Liver (tissue), 3 donors: ENCODE measurements at regions not wholly inside any gene's neighbourhood (a gene's known extent, or its start where the extent isn't known, plus 50 kb on each side); places are given as distances from the start of the nearest gene placed in this dataset.

Experiments used
- FOXA1 ChIP-seq: IDR thresholded peaks from 2 replicates; pipeline ENCODE4 v1.6.1; 2016; ENCODE audit warnings: antibody characterized with exemption
- JUND ChIP-seq, 2 donors: IDR thresholded peaks; 2 replicates each; pipeline ENCODE4 v1.6.1; 2016; ENCODE audit warnings: antibody characterized with exemption in 2 of 2
- NR2F2 ChIP-seq: IDR thresholded peaks from 2 replicates; pipeline ENCODE4 v1.6.1; 2016; ENCODE audit warnings: antibody characterized with exemption
- SP1 ChIP-seq: IDR thresholded peaks from 2 replicates; pipeline ENCODE4 v1.6.1; 2018; ENCODE audit warnings: antibody characterized with exemption, mild to moderate bottlenecking
- TAF1 ChIP-seq: conservative IDR thresholded peaks from 2 replicates; pipeline ENCODE4 v1.6.1; 2016; ENCODE audit warnings: antibody characterized with exemption, mild to moderate bottlenecking
- YY1 ChIP-seq: IDR thresholded peaks from 2 replicates; pipeline ENCODE4 v1.6.1; 2016; ENCODE audit warnings: antibody characterized with exemption, mild to moderate bottlenecking
- TF ChIP-seq, protein P1 (sequence below): fragments of 150-350 bp; IDR thresholded peaks from 2 replicates; pipeline ENCODE4 v1.5.1; 2017; ENCODE audit warnings: improper control_type of control experiment, low read depth, low read length; ENCODE audit not compliant: missing input control
- TF ChIP-seq, protein P2 (sequence below): IDR thresholded peaks from 2 replicates; pipeline ENCODE4 v1.6.1; 2016; ENCODE audit warnings: antibody characterized with exemption
- TF ChIP-seq, protein P3 (sequence below): IDR thresholded peaks from 2 replicates; pipeline ENCODE4 v1.6.1; 2016; ENCODE audit warnings: antibody characterized with exemption
- TF ChIP-seq, protein P4 (sequence below): IDR thresholded peaks from 2 replicates; pipeline ENCODE4 v1.6.1; 2016; ENCODE audit warnings: antibody characterized with exemption, mild to moderate bottlenecking
- TF ChIP-seq, protein P5 (sequence below): IDR thresholded peaks from 2 replicates; pipeline ENCODE4 v1.6.1; 2016; ENCODE audit warnings: antibody characterized with exemption
- donor health status: healthy.
- donor health status: healthy.

DNA sequence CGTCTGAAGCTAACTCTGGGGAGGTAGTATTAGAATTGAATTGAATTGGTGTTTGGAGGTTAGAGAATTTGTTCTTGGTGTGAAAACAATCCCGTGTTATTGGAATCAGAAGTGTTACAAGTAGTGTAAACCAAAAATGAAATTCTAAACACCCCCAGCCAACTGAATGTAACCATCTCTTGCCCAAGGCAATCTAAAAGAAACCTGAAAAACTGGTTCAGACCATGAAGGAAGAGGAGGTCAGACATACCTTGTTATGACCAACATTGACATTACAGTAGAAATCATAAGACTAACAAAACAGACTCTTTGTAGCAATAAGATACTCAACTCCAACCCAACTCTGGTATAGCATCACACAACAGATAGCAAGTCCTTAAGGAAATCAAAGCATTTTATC, 159.0 kb downstream of the TUSC1 start:
- TF ChIP-seq, protein P1, sequence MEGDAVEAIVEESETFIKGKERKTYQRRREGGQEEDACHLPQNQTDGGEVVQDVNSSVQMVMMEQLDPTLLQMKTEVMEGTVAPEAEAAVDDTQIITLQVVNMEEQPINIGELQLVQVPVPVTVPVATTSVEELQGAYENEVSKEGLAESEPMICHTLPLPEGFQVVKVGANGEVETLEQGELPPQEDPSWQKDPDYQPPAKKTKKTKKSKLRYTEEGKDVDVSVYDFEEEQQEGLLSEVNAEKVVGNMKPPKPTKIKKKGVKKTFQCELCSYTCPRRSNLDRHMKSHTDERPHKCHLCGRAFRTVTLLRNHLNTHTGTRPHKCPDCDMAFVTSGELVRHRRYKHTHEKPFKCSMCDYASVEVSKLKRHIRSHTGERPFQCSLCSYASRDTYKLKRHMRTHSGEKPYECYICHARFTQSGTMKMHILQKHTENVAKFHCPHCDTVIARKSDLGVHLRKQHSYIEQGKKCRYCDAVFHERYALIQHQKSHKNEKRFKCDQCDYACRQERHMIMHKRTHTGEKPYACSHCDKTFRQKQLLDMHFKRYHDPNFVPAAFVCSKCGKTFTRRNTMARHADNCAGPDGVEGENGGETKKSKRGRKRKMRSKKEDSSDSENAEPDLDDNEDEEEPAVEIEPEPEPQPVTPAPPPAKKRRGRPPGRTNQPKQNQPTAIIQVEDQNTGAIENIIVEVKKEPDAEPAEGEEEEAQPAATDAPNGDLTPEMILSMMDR, result no peak
- no peak for TF ChIP-seq SP1
- TF ChIP-seq YY1, result no peak
- TF ChIP-seq TAF1, result no peak
- TF ChIP-seq, protein P2, sequence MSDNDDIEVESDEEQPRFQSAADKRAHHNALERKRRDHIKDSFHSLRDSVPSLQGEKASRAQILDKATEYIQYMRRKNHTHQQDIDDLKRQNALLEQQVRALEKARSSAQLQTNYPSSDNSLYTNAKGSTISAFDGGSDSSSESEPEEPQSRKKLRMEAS, result no peak
- TF ChIP-seq JUND (IDR thresholded peaks at IDR 0.05), result no peak
- TF ChIP-seq, protein P3, sequence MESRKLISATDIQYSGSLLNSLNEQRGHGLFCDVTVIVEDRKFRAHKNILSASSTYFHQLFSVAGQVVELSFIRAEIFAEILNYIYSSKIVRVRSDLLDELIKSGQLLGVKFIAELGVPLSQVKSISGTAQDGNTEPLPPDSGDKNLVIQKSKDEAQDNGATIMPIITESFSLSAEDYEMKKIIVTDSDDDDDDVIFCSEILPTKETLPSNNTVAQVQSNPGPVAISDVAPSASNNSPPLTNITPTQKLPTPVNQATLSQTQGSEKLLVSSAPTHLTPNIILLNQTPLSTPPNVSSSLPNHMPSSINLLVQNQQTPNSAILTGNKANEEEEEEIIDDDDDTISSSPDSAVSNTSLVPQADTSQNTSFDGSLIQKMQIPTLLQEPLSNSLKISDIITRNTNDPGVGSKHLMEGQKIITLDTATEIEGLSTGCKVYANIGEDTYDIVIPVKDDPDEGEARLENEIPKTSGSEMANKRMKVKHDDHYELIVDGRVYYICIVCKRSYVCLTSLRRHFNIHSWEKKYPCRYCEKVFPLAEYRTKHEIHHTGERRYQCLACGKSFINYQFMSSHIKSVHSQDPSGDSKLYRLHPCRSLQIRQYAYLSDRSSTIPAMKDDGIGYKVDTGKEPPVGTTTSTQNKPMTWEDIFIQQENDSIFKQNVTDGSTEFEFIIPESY, result no peak
- TF ChIP-seq, protein P4, sequence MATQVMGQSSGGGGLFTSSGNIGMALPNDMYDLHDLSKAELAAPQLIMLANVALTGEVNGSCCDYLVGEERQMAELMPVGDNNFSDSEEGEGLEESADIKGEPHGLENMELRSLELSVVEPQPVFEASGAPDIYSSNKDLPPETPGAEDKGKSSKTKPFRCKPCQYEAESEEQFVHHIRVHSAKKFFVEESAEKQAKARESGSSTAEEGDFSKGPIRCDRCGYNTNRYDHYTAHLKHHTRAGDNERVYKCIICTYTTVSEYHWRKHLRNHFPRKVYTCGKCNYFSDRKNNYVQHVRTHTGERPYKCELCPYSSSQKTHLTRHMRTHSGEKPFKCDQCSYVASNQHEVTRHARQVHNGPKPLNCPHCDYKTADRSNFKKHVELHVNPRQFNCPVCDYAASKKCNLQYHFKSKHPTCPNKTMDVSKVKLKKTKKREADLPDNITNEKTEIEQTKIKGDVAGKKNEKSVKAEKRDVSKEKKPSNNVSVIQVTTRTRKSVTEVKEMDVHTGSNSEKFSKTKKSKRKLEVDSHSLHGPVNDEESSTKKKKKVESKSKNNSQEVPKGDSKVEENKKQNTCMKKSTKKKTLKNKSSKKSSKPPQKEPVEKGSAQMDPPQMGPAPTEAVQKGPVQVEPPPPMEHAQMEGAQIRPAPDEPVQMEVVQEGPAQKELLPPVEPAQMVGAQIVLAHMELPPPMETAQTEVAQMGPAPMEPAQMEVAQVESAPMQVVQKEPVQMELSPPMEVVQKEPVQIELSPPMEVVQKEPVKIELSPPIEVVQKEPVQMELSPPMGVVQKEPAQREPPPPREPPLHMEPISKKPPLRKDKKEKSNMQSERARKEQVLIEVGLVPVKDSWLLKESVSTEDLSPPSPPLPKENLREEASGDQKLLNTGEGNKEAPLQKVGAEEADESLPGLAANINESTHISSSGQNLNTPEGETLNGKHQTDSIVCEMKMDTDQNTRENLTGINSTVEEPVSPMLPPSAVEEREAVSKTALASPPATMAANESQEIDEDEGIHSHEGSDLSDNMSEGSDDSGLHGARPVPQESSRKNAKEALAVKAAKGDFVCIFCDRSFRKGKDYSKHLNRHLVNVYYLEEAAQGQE, result no peak
- TF ChIP-seq FOXA1, result no peak
- TF ChIP-seq NR2F2, result no peak
- TF ChIP-seq, protein P5, sequence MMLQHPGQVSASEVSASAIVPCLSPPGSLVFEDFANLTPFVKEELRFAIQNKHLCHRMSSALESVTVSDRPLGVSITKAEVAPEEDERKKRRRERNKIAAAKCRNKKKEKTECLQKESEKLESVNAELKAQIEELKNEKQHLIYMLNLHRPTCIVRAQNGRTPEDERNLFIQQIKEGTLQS, result no peak
